PC-3 (cell line): ENCODE measurements at regions not wholly inside any gene's neighbourhood (a gene's known extent, or its start where the extent isn't known, plus 50 kb on each side); places are given as distances from the start of the nearest gene placed in this dataset.
"Not testable (repeated sequence)": the region's sequence is repeated elsewhere in the genome, so short reads cannot be mapped to it uniquely, and the experiment has no call there.

Experiments used
- EZH2 ChIP-seq: fragments of 300-600 bp; sonication (generic); IDR thresholded peaks from one replicate; pipeline ENCODE4 v1.6.1; 2017; ENCODE audit warnings: antibody characterized with exemption, mild to moderate bottlenecking, low read length; ENCODE audit not compliant: unreplicated experiment
- TF ChIP-seq, protein P1 (sequence below): fragments of 300-600 bp; sonication (generic); conservative IDR thresholded peaks from 2 replicates; pipeline ENCODE4 v1.5.1; 2017; ENCODE audit warnings: antibody characterized with exemption, low read depth, mild to moderate bottlenecking, low read length

DNA sequence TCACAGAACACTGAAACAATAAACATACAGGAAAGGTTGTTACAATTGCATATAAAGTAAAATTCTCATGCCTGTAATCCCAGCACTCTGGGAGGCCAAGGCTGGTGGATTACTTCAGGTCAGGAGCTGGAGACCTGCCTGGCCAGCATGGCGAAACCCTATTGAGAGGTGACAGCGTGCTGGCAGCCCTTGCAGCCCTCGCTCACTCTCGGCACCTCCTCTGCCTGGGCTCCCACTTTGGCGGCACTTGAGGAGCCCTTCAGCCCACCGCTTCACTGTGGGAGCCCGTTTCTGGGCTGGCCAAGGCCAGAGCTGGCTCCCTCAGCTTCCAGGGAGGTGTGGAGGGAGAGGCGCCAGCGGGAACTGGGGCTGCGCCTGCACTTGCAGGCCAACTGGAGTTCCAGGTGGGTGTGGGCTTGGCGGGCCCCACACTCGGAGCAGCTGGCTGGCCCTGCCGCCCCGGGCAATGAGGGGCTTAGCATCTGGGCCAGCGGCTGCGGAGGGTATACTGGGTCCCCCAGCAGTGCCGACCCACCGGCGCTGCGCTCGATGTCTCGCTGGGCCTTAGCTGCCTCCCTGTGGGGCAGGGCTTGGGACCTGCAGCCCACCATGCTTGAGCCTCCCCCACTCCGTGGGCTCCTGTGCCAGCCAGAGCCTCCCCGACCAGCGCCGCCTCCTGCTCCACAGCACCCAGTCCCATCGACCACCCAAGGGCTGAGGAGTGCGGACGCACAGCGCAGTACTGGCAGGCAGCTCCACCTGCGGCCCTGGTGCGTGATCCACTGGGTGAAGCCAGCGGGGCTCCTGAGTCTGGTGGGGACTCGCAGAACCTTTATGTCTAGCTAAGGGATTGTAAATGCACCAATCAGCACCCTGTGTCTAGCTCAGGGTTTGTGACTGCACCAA lies 51.5 kb upstream of the MBNL1 start:
- TF ChIP-seq, protein P1, sequence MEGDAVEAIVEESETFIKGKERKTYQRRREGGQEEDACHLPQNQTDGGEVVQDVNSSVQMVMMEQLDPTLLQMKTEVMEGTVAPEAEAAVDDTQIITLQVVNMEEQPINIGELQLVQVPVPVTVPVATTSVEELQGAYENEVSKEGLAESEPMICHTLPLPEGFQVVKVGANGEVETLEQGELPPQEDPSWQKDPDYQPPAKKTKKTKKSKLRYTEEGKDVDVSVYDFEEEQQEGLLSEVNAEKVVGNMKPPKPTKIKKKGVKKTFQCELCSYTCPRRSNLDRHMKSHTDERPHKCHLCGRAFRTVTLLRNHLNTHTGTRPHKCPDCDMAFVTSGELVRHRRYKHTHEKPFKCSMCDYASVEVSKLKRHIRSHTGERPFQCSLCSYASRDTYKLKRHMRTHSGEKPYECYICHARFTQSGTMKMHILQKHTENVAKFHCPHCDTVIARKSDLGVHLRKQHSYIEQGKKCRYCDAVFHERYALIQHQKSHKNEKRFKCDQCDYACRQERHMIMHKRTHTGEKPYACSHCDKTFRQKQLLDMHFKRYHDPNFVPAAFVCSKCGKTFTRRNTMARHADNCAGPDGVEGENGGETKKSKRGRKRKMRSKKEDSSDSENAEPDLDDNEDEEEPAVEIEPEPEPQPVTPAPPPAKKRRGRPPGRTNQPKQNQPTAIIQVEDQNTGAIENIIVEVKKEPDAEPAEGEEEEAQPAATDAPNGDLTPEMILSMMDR: not testable (repeated sequence)
- not testable (repeated sequence) for TF ChIP-seq EZH2
